ENCODE measurements at regions not wholly inside any gene's neighbourhood (a gene's known extent, or its start where the extent isn't known, plus 50 kb on each side); places are given as distances from the start of the nearest gene placed in this dataset.

GRCh38 chr6:105501826-105502344 lies 99.0 kb upstream of the PREP start:
- no peak for ATAC-seq
- TF ChIP-seq, protein P1, sequence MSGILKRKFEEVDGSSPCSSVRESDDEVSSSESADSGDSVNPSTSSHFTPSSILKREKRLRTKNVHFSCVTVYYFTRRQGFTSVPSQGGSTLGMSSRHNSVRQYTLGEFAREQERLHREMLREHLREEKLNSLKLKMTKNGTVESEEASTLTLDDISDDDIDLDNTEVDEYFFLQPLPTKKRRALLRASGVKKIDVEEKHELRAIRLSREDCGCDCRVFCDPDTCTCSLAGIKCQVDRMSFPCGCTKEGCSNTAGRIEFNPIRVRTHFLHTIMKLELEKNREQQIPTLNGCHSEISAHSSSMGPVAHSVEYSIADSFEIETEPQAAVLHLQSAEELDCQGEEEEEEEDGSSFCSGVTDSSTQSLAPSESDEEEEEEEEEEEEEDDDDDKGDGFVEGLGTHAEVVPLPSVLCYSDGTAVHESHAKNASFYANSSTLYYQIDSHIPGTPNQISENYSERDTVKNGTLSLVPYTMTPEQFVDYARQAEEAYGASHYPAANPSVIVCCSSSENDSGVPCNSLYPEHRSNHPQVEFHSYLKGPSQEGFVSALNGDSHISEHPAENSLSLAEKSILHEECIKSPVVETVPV (CRISPR knock-in tag; IDR thresholded peaks at IDR 0.05) = no peak
- TF ChIP-seq, protein P2, sequence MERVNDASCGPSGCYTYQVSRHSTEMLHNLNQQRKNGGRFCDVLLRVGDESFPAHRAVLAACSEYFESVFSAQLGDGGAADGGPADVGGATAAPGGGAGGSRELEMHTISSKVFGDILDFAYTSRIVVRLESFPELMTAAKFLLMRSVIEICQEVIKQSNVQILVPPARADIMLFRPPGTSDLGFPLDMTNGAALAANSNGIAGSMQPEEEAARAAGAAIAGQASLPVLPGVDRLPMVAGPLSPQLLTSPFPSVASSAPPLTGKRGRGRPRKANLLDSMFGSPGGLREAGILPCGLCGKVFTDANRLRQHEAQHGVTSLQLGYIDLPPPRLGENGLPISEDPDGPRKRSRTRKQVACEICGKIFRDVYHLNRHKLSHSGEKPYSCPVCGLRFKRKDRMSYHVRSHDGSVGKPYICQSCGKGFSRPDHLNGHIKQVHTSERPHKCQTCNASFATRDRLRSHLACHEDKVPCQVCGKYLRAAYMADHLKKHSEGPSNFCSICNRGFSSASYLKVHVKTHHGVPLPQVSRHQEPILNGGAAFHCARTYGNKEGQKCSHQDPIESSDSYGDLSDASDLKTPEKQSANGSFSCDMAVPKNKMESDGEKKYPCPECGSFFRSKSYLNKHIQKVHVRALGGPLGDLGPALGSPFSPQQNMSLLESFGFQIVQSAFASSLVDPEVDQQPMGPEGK (CRISPR knock-in tag; IDR thresholded peaks at IDR 0.05; ENCODE audit: borderline replicate concordance) = no peak
- TF ChIP-seq TOX (CRISPR knock-in tag; IDR thresholded peaks at IDR 0.05; ENCODE audit: borderline replicate concordance) = no peak
- TF ChIP-seq, protein P3, sequence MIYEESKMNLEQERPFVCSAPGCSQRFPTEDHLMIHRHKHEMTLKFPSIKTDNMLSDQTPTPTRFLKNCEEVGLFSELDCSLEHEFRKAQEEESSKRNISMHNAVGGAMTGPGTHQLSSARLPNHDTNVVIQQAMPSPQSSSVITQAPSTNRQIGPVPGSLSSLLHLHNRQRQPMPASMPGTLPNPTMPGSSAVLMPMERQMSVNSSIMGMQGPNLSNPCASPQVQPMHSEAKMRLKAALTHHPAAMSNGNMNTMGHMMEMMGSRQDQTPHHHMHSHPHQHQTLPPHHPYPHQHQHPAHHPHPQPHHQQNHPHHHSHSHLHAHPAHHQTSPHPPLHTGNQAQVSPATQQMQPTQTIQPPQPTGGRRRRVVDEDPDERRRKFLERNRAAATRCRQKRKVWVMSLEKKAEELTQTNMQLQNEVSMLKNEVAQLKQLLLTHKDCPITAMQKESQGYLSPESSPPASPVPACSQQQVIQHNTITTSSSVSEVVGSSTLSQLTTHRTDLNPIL (CRISPR knock-in tag; IDR thresholded peaks at IDR 0.05; ENCODE audit: low read depth) = no peak
- TF ChIP-seq PPARA (CRISPR knock-in tag; IDR thresholded peaks at IDR 0.05; ENCODE audit: borderline replicate concordance) = no peak
- TF ChIP-seq ZNF565 (CRISPR knock-in tag; conservative IDR thresholded peaks at IDR 0.05; ENCODE audit: low read depth) = no peak
- TF ChIP-seq TCF4 (CRISPR knock-in tag; IDR thresholded peaks at IDR 0.05; ENCODE audit: borderline replicate concordance) = no peak
- TF ChIP-seq CSDC2 (CRISPR knock-in tag; IDR thresholded peaks at IDR 0.05) = no peak
- no peak for TF ChIP-seq ZNF70 (CRISPR knock-in tag; IDR thresholded peaks at IDR 0.05)
- TF ChIP-seq ZFP3 (CRISPR knock-in tag; IDR thresholded peaks at IDR 0.05) = no peak
- no peak for TF ChIP-seq RARB (CRISPR knock-in tag; IDR thresholded peaks at IDR 0.05)
- TF ChIP-seq TSHZ2 (CRISPR knock-in tag; IDR thresholded peaks at IDR 0.05) = no peak
- no peak for TF ChIP-seq ZFP30 (CRISPR knock-in tag; IDR thresholded peaks at IDR 0.05)
- TF ChIP-seq GLIS3 (CRISPR knock-in tag; IDR thresholded peaks at IDR 0.05) = no peak

GRCh38 chr6:105501246-105501645 lies 98.4 kb upstream of the PREP start:
- TF ChIP-seq TOX (CRISPR knock-in tag; IDR thresholded peaks at IDR 0.05; ENCODE audit: borderline replicate concordance) = no peak
- TF ChIP-seq, protein P1 (CRISPR knock-in tag; IDR thresholded peaks at IDR 0.05) = no peak
- TF ChIP-seq ESRRG (CRISPR knock-in tag; IDR thresholded peaks at IDR 0.05) = no peak
- no peak for TF ChIP-seq ZNF8 (CRISPR knock-in tag; IDR thresholded peaks at IDR 0.05)
- TF ChIP-seq, protein P3 (CRISPR knock-in tag; IDR thresholded peaks at IDR 0.05; ENCODE audit: low read depth) = no peak
- TF ChIP-seq, protein P2 (CRISPR knock-in tag; IDR thresholded peaks at IDR 0.05; ENCODE audit: borderline replicate concordance) = no peak
- no peak for TF ChIP-seq TSHZ2 (CRISPR knock-in tag; IDR thresholded peaks at IDR 0.05)
- TF ChIP-seq RARB (CRISPR knock-in tag; IDR thresholded peaks at IDR 0.05) = no peak
- no peak for TF ChIP-seq BACH2 (CRISPR knock-in tag; IDR thresholded peaks at IDR 0.05; ENCODE audit: borderline replicate concordance)
- ATAC-seq = no peak

Data from SK-N-SH treated with all-trans-retinoic acid at 6 μM for 48 hours (cell line).